Testis (tissue), 2 donors: ENCODE measurements at regions not wholly inside any gene's neighbourhood (a gene's known extent, or its start where the extent isn't known, plus 50 kb on each side); places are given as distances from the start of the nearest gene placed in this dataset.
"Not testable (repeated sequence)": the region's sequence is repeated elsewhere in the genome, so short reads cannot be mapped to it uniquely, and the experiment has no call there.

Experiments
- DNase-seq: peaks from one replicate; pipeline ENCODE4 v3.0.0-alpha.2; 2019
- H3K27ac ChIP-seq, 2 donors: fragments of 200-600 bp; sonication (generic); one replicate each; pipeline ENCODE4 v1.5.1; 2019
- H3K27me3 ChIP-seq: fragments of 200-600 bp; sonication (generic); one replicate; pipeline ENCODE4 v1.5.1; 2019
- H3K36me3 ChIP-seq: fragments of 200-600 bp; sonication (generic); one replicate; pipeline ENCODE4 v1.5.1; 2017; ENCODE audit warnings: low read depth; ENCODE audit errors: missing control alignments
- H3K4me1 ChIP-seq: fragments of 200-600 bp; sonication (generic); one replicate; pipeline ENCODE4 v1.5.1; 2019
- H3K4me3 ChIP-seq, 2 donors: fragments of 200-600 bp; sonication (generic); one replicate each; pipeline ENCODE4 v1.5.1; 2017 to 2019
- H3K9me3 ChIP-seq: fragments of 200-600 bp; sonication (generic); one replicate; pipeline ENCODE4 v1.5.1; 2017
- CTCF ChIP-seq, 3 experiments: fragments of 450-650 bp in 2 of 3; fragments of 200-600 bp in 1 of 3; sonication (generic) in 1 of 3; IDR thresholded peaks; one replicate each; pipeline ENCODE4 v1.5.1; 2016 to 2019; ENCODE audit warnings: antibody characterized with exemption in 3 of 3, mild to moderate bottlenecking in 2 of 3, moderate library complexity in 1 of 3
- POLR2A ChIP-seq: fragments of 450-650 bp; IDR thresholded peaks from one replicate; pipeline ENCODE4 v1.6.1; 2017; ENCODE audit warnings: antibody characterized with exemption, mild to moderate bottlenecking, moderate library complexity
- WGBS, 2 donors: methylation state at CpG; one replicate each; pipeline ENCODE4 v1.1.5; 2018; 5-methylcytosine and 5-hydroxymethylcytosine counted together
- intact Hi-C: fragments of 100-400 bp; cut with DNase I; formaldehyde crosslinking; loops from one replicate; pipeline ENCODE4 v1.15.1; 2023; ENCODE audit warnings: low total_unique reads

- 92 to 97% methylated on average over 2 of the region's 2 CpGs for WGBS, 2 donors
- intact Hi-C loops, result no loop called here
Observed at GRCh38 chr1:173318788-173319187, 111.7 kb upstream of the TNFSF4 start.

GRCh38 chr1:173324352-173324751 is 117.2 kb upstream of the TNFSF4 start:
- DNase-seq, H3K4me3 ChIP-seq, H3K36me3 ChIP-seq, H3K27me3 ChIP-seq, H3K4me1 ChIP-seq, H3K27ac ChIP-seq, intact Hi-C loops, H3K9me3 ChIP-seq: not testable (repeated sequence)
- 96 to 97% methylated on average over 2 of the region's 2 CpGs for WGBS, 2 donors

More at GRCh38 chr1:173318788-173319187, 111.7 kb upstream of the TNFSF4 start:
- Histone ChIP-seq H3K27ac (no peak overlapping the region), H3K27me3 (no peaks in the 10 kb centered on the region), H3K9me3 (no peaks in the 10 kb centered on the region), H3K4me3 (no peak overlapping the region), H3K4me1 (no peaks in the 10 kb centered on the region), H3K36me3 (no peaks in the 10 kb centered on the region)
- DNase-seq, result no peak
- TF ChIP-seq CTCF (IDR thresholded peaks at IDR 0.05), result no peak
- TF ChIP-seq POLR2A, result no peak

- intact Hi-C loops, H3K4me1 ChIP-seq, H3K9me3 ChIP-seq, DNase-seq, H3K27ac ChIP-seq, H3K27me3 ChIP-seq, H3K4me3 ChIP-seq, H3K36me3 ChIP-seq: not testable (repeated sequence)
- WGBS, 2 donors, result 93 to 94% methylated on average over 3 of the region's 3 CpGs
Observed at GRCh38 chr1:173327987-173328386, 120.9 kb upstream of the TNFSF4 start.

- H3K4me3 ChIP-seq, result no peak overlapping the region
- H3K9me3 ChIP-seq, result no peaks in the 10 kb centered on the region
- WGBS, 2 donors, result 86 to 89% methylated on average over 1 of the region's 1 CpG
- intact Hi-C loops, result no loop called here
- no peak for TF ChIP-seq CTCF (IDR thresholded peaks at IDR 0.05)
- no peak for TF ChIP-seq POLR2A
- H3K27me3 ChIP-seq, result no peaks in the 10 kb centered on the region
- no peak overlapping the region for H3K27ac ChIP-seq
- H3K36me3 ChIP-seq, result no peaks in the 10 kb centered on the region
- H3K4me1 ChIP-seq, result no peaks in the 10 kb centered on the region
- DNase-seq, result no peak
Observed at GRCh38 chr1:173328961-173329360, 121.8 kb upstream of the TNFSF4 start.

GRCh38 chr1:173329726-173330125 is 122.6 kb upstream of the TNFSF4 start:
- H3K4me1 ChIP-seq, result no peaks in the 10 kb centered on the region
- 71 to 91% methylated on average over 1 of the region's 1 CpG for WGBS, 2 donors
- intact Hi-C loops, result no loop called here
- H3K36me3 ChIP-seq, result no peaks in the 10 kb centered on the region
- H3K27ac ChIP-seq, result no peak overlapping the region
- DNase-seq, result no peak
- H3K27me3 ChIP-seq, result no peaks in the 10 kb centered on the region
- no peak overlapping the region for H3K4me3 ChIP-seq
- H3K9me3 ChIP-seq, result no peaks in the 10 kb centered on the region
- TF ChIP-seq POLR2A (no peak), CTCF (IDR thresholded peaks at IDR 0.05) (no peak)

- Histone ChIP-seq H3K4me1 (no peaks in the 10 kb centered on the region), H3K9me3 (no peaks in the 10 kb centered on the region), H3K27me3 (no peaks in the 10 kb centered on the region), H3K36me3 (no peaks in the 10 kb centered on the region), H3K4me3 (no peak overlapping the region), H3K27ac (no peak overlapping the region)
- WGBS, 2 donors, result 97% methylated on average over 3 of the region's 3 CpGs
- TF ChIP-seq CTCF (IDR thresholded peaks at IDR 0.05) (no peak), POLR2A (no peak)
- intact Hi-C loops, result no loop called here
- DNase-seq, result no peak
Observed at GRCh38 chr1:173330149-173330951, 123.2 kb upstream of the TNFSF4 start.

- WGBS, 2 donors, result 66 to 74% methylated on average over 10 of the region's 10 CpGs
- H3K4me1 ChIP-seq, intact Hi-C loops, H3K27me3 ChIP-seq, H3K4me3 ChIP-seq, H3K27ac ChIP-seq, H3K36me3 ChIP-seq, H3K9me3 ChIP-seq, DNase-seq: not testable (repeated sequence)
Observed at GRCh38 chr1:173330952-173331548, 123.9 kb upstream of the TNFSF4 start.
